ENCODE measurements at regions not wholly inside any gene's neighbourhood (a gene's known extent, or its start where the extent isn't known, plus 50 kb on each side); places are given as distances from the start of the nearest gene placed in this dataset.

DNA sequence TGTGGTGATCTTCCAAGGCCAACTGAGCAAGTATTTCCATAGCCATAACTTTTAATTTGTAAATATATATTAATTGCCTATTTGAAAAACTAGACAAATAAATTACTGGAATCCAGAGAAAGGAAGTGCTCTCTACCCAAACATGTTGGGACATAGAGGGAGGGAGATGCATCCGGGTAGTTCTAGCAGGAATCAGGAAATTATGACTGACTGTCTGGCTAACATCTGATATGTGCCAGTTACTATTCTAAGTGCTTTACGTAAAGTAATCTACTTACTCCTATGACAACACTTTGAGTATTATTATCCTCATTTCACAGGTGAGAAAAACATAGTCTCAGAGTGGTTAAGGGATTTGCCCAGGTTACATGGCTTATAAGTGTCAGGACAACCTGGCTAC is 147.7 kb upstream of the VASH1 start:
- TF ChIP-seq, protein P1, sequence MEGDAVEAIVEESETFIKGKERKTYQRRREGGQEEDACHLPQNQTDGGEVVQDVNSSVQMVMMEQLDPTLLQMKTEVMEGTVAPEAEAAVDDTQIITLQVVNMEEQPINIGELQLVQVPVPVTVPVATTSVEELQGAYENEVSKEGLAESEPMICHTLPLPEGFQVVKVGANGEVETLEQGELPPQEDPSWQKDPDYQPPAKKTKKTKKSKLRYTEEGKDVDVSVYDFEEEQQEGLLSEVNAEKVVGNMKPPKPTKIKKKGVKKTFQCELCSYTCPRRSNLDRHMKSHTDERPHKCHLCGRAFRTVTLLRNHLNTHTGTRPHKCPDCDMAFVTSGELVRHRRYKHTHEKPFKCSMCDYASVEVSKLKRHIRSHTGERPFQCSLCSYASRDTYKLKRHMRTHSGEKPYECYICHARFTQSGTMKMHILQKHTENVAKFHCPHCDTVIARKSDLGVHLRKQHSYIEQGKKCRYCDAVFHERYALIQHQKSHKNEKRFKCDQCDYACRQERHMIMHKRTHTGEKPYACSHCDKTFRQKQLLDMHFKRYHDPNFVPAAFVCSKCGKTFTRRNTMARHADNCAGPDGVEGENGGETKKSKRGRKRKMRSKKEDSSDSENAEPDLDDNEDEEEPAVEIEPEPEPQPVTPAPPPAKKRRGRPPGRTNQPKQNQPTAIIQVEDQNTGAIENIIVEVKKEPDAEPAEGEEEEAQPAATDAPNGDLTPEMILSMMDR (IDR thresholded peaks at IDR 0.05; ENCODE audit: insufficient read depth, low read length), result no peak
- TF ChIP-seq, protein P2, sequence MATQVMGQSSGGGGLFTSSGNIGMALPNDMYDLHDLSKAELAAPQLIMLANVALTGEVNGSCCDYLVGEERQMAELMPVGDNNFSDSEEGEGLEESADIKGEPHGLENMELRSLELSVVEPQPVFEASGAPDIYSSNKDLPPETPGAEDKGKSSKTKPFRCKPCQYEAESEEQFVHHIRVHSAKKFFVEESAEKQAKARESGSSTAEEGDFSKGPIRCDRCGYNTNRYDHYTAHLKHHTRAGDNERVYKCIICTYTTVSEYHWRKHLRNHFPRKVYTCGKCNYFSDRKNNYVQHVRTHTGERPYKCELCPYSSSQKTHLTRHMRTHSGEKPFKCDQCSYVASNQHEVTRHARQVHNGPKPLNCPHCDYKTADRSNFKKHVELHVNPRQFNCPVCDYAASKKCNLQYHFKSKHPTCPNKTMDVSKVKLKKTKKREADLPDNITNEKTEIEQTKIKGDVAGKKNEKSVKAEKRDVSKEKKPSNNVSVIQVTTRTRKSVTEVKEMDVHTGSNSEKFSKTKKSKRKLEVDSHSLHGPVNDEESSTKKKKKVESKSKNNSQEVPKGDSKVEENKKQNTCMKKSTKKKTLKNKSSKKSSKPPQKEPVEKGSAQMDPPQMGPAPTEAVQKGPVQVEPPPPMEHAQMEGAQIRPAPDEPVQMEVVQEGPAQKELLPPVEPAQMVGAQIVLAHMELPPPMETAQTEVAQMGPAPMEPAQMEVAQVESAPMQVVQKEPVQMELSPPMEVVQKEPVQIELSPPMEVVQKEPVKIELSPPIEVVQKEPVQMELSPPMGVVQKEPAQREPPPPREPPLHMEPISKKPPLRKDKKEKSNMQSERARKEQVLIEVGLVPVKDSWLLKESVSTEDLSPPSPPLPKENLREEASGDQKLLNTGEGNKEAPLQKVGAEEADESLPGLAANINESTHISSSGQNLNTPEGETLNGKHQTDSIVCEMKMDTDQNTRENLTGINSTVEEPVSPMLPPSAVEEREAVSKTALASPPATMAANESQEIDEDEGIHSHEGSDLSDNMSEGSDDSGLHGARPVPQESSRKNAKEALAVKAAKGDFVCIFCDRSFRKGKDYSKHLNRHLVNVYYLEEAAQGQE (IDR thresholded peaks at IDR 0.05; ENCODE audit: insufficient replicate concordance, low read depth), result no peak
- TF ChIP-seq POLR2AphosphoS5 (IDR thresholded peaks at IDR 0.05; ENCODE audit: low read depth) (no peak), SPI1 (IDR thresholded peaks at IDR 0.05; ENCODE audit: borderline replicate concordance, low read depth) (no peak), GABPA (IDR thresholded peaks at IDR 0.05; ENCODE audit: low read depth) (no peak)

Data from HL-60 (cell line).